ENCODE measurements at regions not wholly inside any gene's neighbourhood (a gene's known extent, or its start where the extent isn't known, plus 50 kb on each side); places are given as distances from the start of the nearest gene placed in this dataset.

GRCh38 chr13:85603735-85604134, 195.5 kb downstream of the SLITRK6 start:
- H3K4me2 ChIP-seq: no peak overlapping the region
- H3K36me3 ChIP-seq: no peaks in the 10 kb centered on the region
- no peak overlapping the region for H3K4me3 ChIP-seq
- no peaks in the 10 kb centered on the region for H3K4me1 ChIP-seq
- no peaks in the 10 kb centered on the region for H3K4me1 Mint-ChIP-seq
- no peaks in the 10 kb centered on the region for H3K79me2 ChIP-seq (ENCODE audit: low read depth)
- no peaks in the 10 kb centered on the region for H4K20me1 ChIP-seq (ENCODE audit: low read depth)
- no peak overlapping the region for H3K4me3 Mint-ChIP-seq
- no peaks in the 10 kb centered on the region for H3K27me3 ChIP-seq
- H2AFZ ChIP-seq (replicated peaks): no peak overlapping the region
- no peaks in the 10 kb centered on the region for H3K9me3 Mint-ChIP-seq
- no peak overlapping the region for H3K9ac ChIP-seq
- TF ChIP-seq CTCF (IDR thresholded peaks at IDR 0.05): no peak
- TF ChIP-seq EZH2phosphoT487 (IDR thresholded peaks at IDR 0.05): no peak
- no peak for TF ChIP-seq EZH2 (IDR thresholded peaks at IDR 0.05)
- H3F3A ChIP-seq (ENCODE audit: low read depth): no peaks in the 10 kb centered on the region
- DNase-seq (ENCODE audit: low spot score): no peak
- no peak overlapping the region for H3K27ac Mint-ChIP-seq
- H3K27ac ChIP-seq: no peak overlapping the region
- no peaks in the 10 kb centered on the region for H3K9me3 ChIP-seq (ENCODE audit: low read depth)
- no peaks in the 10 kb centered on the region for H3K36me3 Mint-ChIP-seq
- H3K27me3 Mint-ChIP-seq (ENCODE audit: insufficient read depth, low read depth): no peaks in the 10 kb centered on the region

DNA sequence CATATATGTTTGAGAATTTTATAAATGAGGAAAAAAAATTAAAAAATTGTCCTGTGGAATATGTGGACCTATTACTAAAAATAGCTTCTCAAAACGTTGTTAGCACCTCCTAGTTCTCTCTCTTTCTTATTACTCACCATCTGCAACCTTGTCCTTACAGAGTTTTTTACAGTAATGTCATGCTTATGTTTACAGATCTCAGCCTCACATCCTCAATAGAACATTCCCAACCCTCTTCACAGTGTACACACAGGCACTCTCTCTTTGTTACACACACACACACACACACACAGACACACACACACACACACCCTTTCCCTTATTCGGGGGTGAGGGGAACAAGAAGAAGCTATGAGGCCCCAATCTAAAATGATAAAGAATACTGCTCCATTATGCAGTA, 197.7 kb downstream of the SLITRK6 start:
- H3K4me3 ChIP-seq: no peak overlapping the region
- H3F3A ChIP-seq (ENCODE audit: low read depth): no peaks in the 10 kb centered on the region
- no peaks in the 10 kb centered on the region for H4K20me1 ChIP-seq (ENCODE audit: low read depth)
- no peak overlapping the region for H3K4me2 ChIP-seq
- no peaks in the 10 kb centered on the region for H3K36me3 Mint-ChIP-seq
- H3K79me2 ChIP-seq (ENCODE audit: low read depth): no peaks in the 10 kb centered on the region
- H3K27me3 ChIP-seq: no peaks in the 10 kb centered on the region
- H3K4me1 ChIP-seq: no peaks in the 10 kb centered on the region
- H3K4me3 Mint-ChIP-seq: no peak overlapping the region
- H3K27ac ChIP-seq: no peak overlapping the region
- no peaks in the 10 kb centered on the region for H3K9me3 ChIP-seq (ENCODE audit: low read depth)
- TF ChIP-seq EZH2 (IDR thresholded peaks at IDR 0.05): no peak
- TF ChIP-seq EZH2phosphoT487 (IDR thresholded peaks at IDR 0.05): no peak
- no peak overlapping the region for H2AFZ ChIP-seq (replicated peaks)
- H3K4me1 Mint-ChIP-seq: no peaks in the 10 kb centered on the region
- H3K27ac Mint-ChIP-seq: no peak overlapping the region
- H3K27me3 Mint-ChIP-seq (ENCODE audit: insufficient read depth, low read depth): no peaks in the 10 kb centered on the region
- H3K9ac ChIP-seq: no peak overlapping the region
- DNase-seq (ENCODE audit: low spot score): no peak
- H3K36me3 ChIP-seq: no peaks in the 10 kb centered on the region
- no peaks in the 10 kb centered on the region for H3K9me3 Mint-ChIP-seq

GRCh38 chr13:85597790-85598500, 201.3 kb downstream of the SLITRK6 start:
- no peak for DNase-seq (ENCODE audit: low spot score)
- Histone ChIP-seq H3K27me3 (no peaks in the 10 kb centered on the region), H3K79me2 (ENCODE audit: low read depth) (no peaks in the 10 kb centered on the region), H3K9ac (no peak overlapping the region), H2AFZ (replicated peaks) (no peak overlapping the region), H3K4me2 (no peak overlapping the region), H3K36me3 (no peaks in the 10 kb centered on the region), H4K20me1 (ENCODE audit: low read depth) (no peaks in the 10 kb centered on the region), H3K4me3 (no peak overlapping the region), H3F3A (ENCODE audit: low read depth) (no peaks in the 10 kb centered on the region), H3K27ac (no peak overlapping the region), H3K9me3 (ENCODE audit: low read depth) (no peaks in the 10 kb centered on the region), H3K4me1 (no peaks in the 10 kb centered on the region)
- Mint-ChIP-seq H3K4me3 (no peak overlapping the region), H3K9me3 (no peaks in the 10 kb centered on the region), H3K36me3 (no peaks in the 10 kb centered on the region), H3K4me1 (no peaks in the 10 kb centered on the region), H3K27ac (no peak overlapping the region), H3K27me3 (ENCODE audit: insufficient read depth, low read depth) (peaks cover 3% of the 10 kb centered on the region)
- TF ChIP-seq EZH2 (IDR thresholded peaks at IDR 0.05) (no peak), EZH2phosphoT487 (IDR thresholded peaks at IDR 0.05) (no peak), CTCF (IDR thresholded peaks at IDR 0.05) (no peak)

GRCh38 chr13:85592211-85592610, 207.0 kb downstream of the SLITRK6 start:
- H3K4me1 ChIP-seq: no peaks in the 10 kb centered on the region
- Mint-ChIP-seq H3K27ac (no peak overlapping the region), H3K9me3 (no peaks in the 10 kb centered on the region), H3K4me3 (no peak overlapping the region), H3K36me3 (no peaks in the 10 kb centered on the region), H3K27me3 (ENCODE audit: insufficient read depth, low read depth) (peaks cover 3% of the 10 kb centered on the region), H3K4me1 (no peaks in the 10 kb centered on the region)
- no peak overlapping the region for H3K4me3 ChIP-seq
- H3K79me2 ChIP-seq (ENCODE audit: low read depth): no peaks in the 10 kb centered on the region
- H3F3A ChIP-seq (ENCODE audit: low read depth): no peaks in the 10 kb centered on the region
- H4K20me1 ChIP-seq (ENCODE audit: low read depth): no peaks in the 10 kb centered on the region
- no peak overlapping the region for H3K4me2 ChIP-seq
- no peaks in the 10 kb centered on the region for H3K27me3 ChIP-seq
- TF ChIP-seq EZH2phosphoT487 (IDR thresholded peaks at IDR 0.05): no peak
- H3K27ac ChIP-seq: no peak overlapping the region
- no peak overlapping the region for H2AFZ ChIP-seq (replicated peaks)
- no peaks in the 10 kb centered on the region for H3K36me3 ChIP-seq
- H3K9me3 ChIP-seq (ENCODE audit: low read depth): no peaks in the 10 kb centered on the region
- DNase-seq (ENCODE audit: low spot score): no peak
- H3K9ac ChIP-seq: no peak overlapping the region
